Mammary epithelial cell (primary cell): ENCODE measurements at regions not wholly inside any gene's neighbourhood (a gene's known extent, or its start where the extent isn't known, plus 50 kb on each side); places are given as distances from the start of the nearest gene placed in this dataset.

Source experiments
- EZH2 ChIP-seq: IDR thresholded peaks from 2 replicates; pipeline ENCODE4 v1.6.1; 2012; ENCODE audit warnings: low read length, inconsistent platforms, borderline replicate concordance
- TF ChIP-seq, protein P1 (sequence below), 2 donors: IDR thresholded peaks in 1 of 2; conservative IDR thresholded peaks in 1 of 2; 2 replicates each; pipeline ENCODE4 v1.5.1; 2011 to 2012; ENCODE audit warnings: inconsistent platforms in 2 of 2, low read length in 2 of 2, mild to moderate bottlenecking in 2 of 2, control low read depth in 1 of 2, low read depth in 1 of 2; ENCODE audit not compliant: insufficient read depth in 1 of 2; ENCODE audit errors: extremely low read depth in 1 of 2

DNA sequence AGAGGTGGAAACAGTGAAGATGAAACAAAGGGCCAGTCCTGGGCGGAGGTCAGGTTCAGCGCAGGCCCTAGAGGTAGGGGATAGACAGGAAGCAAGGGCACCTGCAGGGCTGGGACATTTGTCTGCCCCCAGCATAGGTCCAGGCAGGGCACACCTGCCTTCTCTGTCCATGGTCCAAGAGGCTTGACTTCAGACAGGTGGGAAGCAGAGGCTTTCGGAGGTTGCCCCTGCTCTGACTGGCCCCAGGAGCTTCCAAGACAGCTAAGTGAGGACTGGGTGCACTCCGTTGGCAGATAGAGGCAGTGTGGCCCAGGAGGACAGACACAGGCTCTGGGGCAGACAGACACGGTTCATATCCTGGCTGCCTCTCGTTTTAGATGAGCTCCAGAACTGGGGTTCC lies 71.6 kb upstream of the GRB10 start:
- TF ChIP-seq, protein P1, sequence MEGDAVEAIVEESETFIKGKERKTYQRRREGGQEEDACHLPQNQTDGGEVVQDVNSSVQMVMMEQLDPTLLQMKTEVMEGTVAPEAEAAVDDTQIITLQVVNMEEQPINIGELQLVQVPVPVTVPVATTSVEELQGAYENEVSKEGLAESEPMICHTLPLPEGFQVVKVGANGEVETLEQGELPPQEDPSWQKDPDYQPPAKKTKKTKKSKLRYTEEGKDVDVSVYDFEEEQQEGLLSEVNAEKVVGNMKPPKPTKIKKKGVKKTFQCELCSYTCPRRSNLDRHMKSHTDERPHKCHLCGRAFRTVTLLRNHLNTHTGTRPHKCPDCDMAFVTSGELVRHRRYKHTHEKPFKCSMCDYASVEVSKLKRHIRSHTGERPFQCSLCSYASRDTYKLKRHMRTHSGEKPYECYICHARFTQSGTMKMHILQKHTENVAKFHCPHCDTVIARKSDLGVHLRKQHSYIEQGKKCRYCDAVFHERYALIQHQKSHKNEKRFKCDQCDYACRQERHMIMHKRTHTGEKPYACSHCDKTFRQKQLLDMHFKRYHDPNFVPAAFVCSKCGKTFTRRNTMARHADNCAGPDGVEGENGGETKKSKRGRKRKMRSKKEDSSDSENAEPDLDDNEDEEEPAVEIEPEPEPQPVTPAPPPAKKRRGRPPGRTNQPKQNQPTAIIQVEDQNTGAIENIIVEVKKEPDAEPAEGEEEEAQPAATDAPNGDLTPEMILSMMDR (conservative IDR thresholded peaks at IDR 0.05 in 1 of 2, IDR thresholded peaks at IDR 0.05 in 1 of 2; ENCODE audit: extremely low read depth in 1 of 2, insufficient read depth in 1 of 2, low read depth in 1 of 2, low read length in 2 of 2): no peak
- no peak for TF ChIP-seq EZH2
